Thyroid gland (tissue), 4 donors: ENCODE measurements at regions not wholly inside any gene's neighbourhood (a gene's known extent, or its start where the extent isn't known, plus 50 kb on each side); places are given as distances from the start of the nearest gene placed in this dataset.

Experiments
- DNase-seq, 2 donors: peaks; one replicate each; pipeline ENCODE4 v3.0.0-alpha.2; 2019
- H3K27ac ChIP-seq, 3 donors: fragments of 200-600 bp; sonication (generic); 1 replicate in 2 of 3; 2 replicates in 1 of 3; pipeline ENCODE4 v1.5.1; 2016 to 2019; ENCODE audit warnings: mild to moderate bottlenecking in 1 of 3, moderate library complexity in 1 of 3
- H3K27me3 ChIP-seq: fragments of 200-600 bp; sonication (generic); one replicate; pipeline ENCODE4 v1.5.1; 2019
- H3K36me3 ChIP-seq, 2 donors: fragments of 200-600 bp; sonication (generic); one replicate each; pipeline ENCODE4 v1.5.1; 2016 to 2019
- H3K4me1 ChIP-seq, 2 donors: fragments of 200-600 bp; sonication (generic); one replicate each; pipeline ENCODE4 v1.5.1; 2017 to 2019
- H3K4me3 ChIP-seq, 3 donors: fragments of 200-600 bp; sonication (generic); replicated peaks in 1 of 3; 1 replicate in 2 of 3; 2 replicates in 1 of 3; pipeline ENCODE4 v1.5.1; 2016; ENCODE audit warnings: mild to moderate bottlenecking in 1 of 3
- H3K9me3 ChIP-seq: fragments of 200-600 bp; sonication (generic); one replicate; pipeline ENCODE4 v1.5.1; 2017
- POLR2A ChIP-seq, 2 donors: fragments of 450-650 bp; IDR thresholded peaks; one replicate each; pipeline ENCODE4 v1.6.1; 2017; ENCODE audit warnings: antibody characterized with exemption in 2 of 2, mild to moderate bottlenecking in 2 of 2, moderate library complexity in 1 of 2
- WGBS, 2 donors: methylation state at CpG; one replicate each; pipeline ENCODE4 v1.1.5; 2017; 5-methylcytosine and 5-hydroxymethylcytosine counted together
- intact Hi-C: fragments of 100-400 bp; cut with DNase I; formaldehyde crosslinking; loops from one replicate; pipeline ENCODE4 v1.15.1; 2023
- TF ChIP-seq, protein P1 (sequence below), 6 experiments: fragments of 200-600 bp in 3 of 6; fragments of 450-650 bp in 3 of 6; sonication (generic) in 3 of 6; IDR thresholded peaks; one replicate each; pipeline ENCODE4 v1.5.1; 2016 to 2019; ENCODE audit warnings: antibody characterized with exemption in 6 of 6, mild to moderate bottlenecking in 2 of 6, inconsistent platforms in 1 of 6, moderate library complexity in 1 of 6

DNA sequence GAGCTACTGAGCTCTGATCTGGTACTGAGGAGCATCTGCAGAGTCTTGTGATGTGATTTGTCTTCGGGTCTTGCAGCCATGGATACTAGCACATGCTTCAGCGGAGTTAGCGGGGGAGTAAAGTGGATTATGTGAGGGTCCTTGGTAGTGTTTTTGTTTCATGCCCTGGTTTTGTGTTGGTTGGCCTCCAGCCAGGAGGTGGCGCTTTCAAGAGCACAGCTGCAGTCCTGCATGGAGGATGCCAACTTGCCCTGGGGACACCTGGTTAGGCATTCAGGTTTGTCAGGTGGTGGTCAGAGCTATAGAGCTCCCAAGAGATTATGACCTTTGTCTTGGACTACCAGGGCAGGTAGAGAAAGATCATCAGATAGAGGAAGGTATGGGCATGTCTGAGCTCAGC, 185.8 kb upstream of the CDH6 start:
- intact Hi-C loops, result no loop called here
- TF ChIP-seq, protein P1, sequence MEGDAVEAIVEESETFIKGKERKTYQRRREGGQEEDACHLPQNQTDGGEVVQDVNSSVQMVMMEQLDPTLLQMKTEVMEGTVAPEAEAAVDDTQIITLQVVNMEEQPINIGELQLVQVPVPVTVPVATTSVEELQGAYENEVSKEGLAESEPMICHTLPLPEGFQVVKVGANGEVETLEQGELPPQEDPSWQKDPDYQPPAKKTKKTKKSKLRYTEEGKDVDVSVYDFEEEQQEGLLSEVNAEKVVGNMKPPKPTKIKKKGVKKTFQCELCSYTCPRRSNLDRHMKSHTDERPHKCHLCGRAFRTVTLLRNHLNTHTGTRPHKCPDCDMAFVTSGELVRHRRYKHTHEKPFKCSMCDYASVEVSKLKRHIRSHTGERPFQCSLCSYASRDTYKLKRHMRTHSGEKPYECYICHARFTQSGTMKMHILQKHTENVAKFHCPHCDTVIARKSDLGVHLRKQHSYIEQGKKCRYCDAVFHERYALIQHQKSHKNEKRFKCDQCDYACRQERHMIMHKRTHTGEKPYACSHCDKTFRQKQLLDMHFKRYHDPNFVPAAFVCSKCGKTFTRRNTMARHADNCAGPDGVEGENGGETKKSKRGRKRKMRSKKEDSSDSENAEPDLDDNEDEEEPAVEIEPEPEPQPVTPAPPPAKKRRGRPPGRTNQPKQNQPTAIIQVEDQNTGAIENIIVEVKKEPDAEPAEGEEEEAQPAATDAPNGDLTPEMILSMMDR (IDR thresholded peaks at IDR 0.05), result no peak
- TF ChIP-seq POLR2A (IDR thresholded peaks at IDR 0.05), result no peak
- Histone ChIP-seq H3K9me3 (no peaks in the 10 kb centered on the region), H3K4me3 (no peak overlapping the region), H3K4me1 (no peaks in the 10 kb centered on the region), H3K27me3 (no peaks in the 10 kb centered on the region), H3K36me3 (no peaks in the 10 kb centered on the region), H3K27ac (no peak overlapping the region)
- no peak for DNase-seq
- 35 to 58% methylated on average over 4 of the region's 4 CpGs for WGBS, 2 donors

DNA sequence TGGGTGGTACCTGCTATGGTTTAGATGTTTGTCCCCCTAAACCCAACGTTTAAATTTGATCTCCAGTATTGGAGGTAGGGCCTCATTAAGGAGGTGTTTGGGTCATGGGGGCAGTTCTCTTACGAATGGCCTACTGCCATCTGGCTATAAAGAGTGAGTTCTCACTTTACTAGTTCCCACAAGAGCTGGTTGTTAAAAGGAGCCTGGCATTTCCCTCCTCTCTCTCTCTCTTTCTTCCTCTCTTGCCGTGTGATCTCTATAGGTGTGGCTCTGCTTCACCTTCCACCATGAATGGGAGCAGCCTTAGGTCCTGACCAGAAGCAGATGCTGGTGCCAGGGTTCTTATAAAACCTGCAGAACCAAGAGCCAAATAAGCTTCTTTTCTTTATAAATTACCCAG, 193.2 kb upstream of the CDH6 start:
- WGBS, 2 donors, result 70 to 75% methylated on average over 3 of the region's 3 CpGs
- intact Hi-C loops, result no loop called here

DNA sequence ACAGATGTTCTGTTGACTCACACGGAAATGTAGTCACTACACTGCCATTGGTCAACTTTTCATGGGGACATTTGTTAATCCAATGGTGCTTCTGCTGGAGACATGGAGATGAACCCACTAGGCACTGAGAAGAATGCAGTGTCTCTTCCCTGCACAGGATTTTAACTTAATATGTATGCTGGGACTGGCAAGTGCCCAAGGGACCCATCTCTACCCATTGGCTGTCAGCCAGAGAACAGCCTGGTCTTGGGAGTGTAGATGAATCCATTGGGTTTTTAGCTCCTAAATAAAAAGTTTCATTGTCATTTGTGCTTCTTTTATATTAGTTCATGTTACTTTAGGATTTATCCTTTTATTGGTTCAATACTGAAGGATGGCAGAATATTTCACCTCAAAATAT, 195.8 kb upstream of the CDH6 start:
- H3K4me1 ChIP-seq, result no peaks in the 10 kb centered on the region
- intact Hi-C loops, result no loop called here

More for the DNA sequence above, 193.2 kb upstream of the CDH6 start:
- Histone ChIP-seq H3K4me1 (no peaks in the 10 kb centered on the region), H3K27ac (no peak overlapping the region), H3K4me3 (no peak overlapping the region), H3K9me3 (no peaks in the 10 kb centered on the region), H3K27me3 (no peaks in the 10 kb centered on the region), H3K36me3 (no peaks in the 10 kb centered on the region)
- TF ChIP-seq POLR2A (IDR thresholded peaks at IDR 0.05), result no peak
- TF ChIP-seq, protein P1 (IDR thresholded peaks at IDR 0.05), result no peak
- DNase-seq, result no peak

DNA sequence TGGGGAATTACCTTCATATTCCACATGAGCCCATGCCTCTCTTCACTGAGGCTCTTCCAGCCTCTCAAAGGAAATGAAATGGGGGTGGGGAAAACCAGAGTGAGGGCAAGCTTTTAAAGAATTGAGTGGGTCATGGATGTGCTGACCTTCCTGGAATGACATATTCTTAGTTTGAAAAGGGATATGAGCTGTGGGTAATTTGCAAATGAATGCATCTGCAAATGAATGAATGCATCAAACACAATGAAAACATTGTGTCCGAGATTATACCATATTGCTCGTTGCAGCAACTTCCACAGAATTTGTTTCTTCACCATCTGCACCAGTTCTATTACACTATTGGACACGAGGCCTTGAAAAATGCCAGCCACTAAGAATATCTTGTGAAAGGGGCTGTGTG, 198.6 kb upstream of the CDH6 start:
- Histone ChIP-seq H3K27me3 (no peaks in the 10 kb centered on the region), H3K36me3 (no peaks in the 10 kb centered on the region), H3K27ac (no peak overlapping the region), H3K4me3 (no peak overlapping the region), H3K9me3 (no peaks in the 10 kb centered on the region), H3K4me1 (no peaks in the 10 kb centered on the region)
- intact Hi-C loops, result no loop called here
- 83 to 86% methylated on average over 3 of the region's 3 CpGs for WGBS, 2 donors
- no peak for DNase-seq
- no peak for TF ChIP-seq POLR2A (IDR thresholded peaks at IDR 0.05)
- TF ChIP-seq, protein P1 (IDR thresholded peaks at IDR 0.05), result no peak

More for the DNA sequence above, 195.8 kb upstream of the CDH6 start:
- TF ChIP-seq, protein P1 (IDR thresholded peaks at IDR 0.05), result no peak
- TF ChIP-seq POLR2A (IDR thresholded peaks at IDR 0.05), result no peak
- Histone ChIP-seq H3K9me3 (no peaks in the 10 kb centered on the region), H3K27me3 (no peaks in the 10 kb centered on the region), H3K36me3 (no peaks in the 10 kb centered on the region), H3K4me3 (no peak overlapping the region), H3K27ac (no peak overlapping the region)
- WGBS, 2 donors, result 80 to 88% methylated on average over 1 of the region's 1 CpG
- DNase-seq, result no peak

DNA sequence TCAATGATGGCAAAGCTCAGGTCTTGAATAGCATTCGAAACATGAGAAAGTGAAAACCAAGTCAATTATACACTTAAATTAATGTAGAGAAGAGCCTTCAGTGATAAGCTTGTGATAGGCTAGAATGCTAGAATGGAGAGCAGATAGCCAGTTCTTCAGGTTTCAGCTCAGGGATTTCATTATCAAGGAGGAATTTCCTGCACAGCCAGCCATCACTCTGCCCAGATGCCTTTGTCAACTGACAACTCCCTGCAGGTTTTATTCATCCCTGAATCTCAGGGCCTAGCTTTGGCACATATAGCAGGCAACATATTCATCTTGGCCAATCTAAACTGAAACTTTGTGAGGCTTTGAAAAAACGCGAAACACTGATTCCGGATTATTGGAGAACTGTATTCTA, 199.3 kb upstream of the CDH6 start:
- Histone ChIP-seq H3K27ac (no peak overlapping the region), H3K4me3 (no peak overlapping the region), H3K27me3 (no peaks in the 10 kb centered on the region), H3K36me3 (no peaks in the 10 kb centered on the region), H3K4me1 (no peaks in the 10 kb centered on the region), H3K9me3 (no peaks in the 10 kb centered on the region)
- WGBS, 2 donors, result 88 to 94% methylated on average over 4 of the region's 4 CpGs
- intact Hi-C loops, result no loop called here
- no peak for DNase-seq
- TF ChIP-seq POLR2A (IDR thresholded peaks at IDR 0.05), result no peak
- TF ChIP-seq, protein P1 (IDR thresholded peaks at IDR 0.05), result no peak
